ENCODE measurements at regions not wholly inside any gene's neighbourhood (a gene's known extent, or its start where the extent isn't known, plus 50 kb on each side); places are given as distances from the start of the nearest gene placed in this dataset.
A peak's percentile ranks its signal among the peaks of the same experiment; 100 is the strongest.

GRCh38 chr5:71937921-71938698, 169.2 kb upstream of the MAP1B start:
- intact Hi-C loops (cut with DNase I): no loop called here
- H3K9me3 ChIP-seq (replicated peaks in 1 of 3): no peaks in the 10 kb centered on the region

GRCh38 chr5:71938895-71939294, 168.4 kb upstream of the MAP1B start:
- Histone ChIP-seq H3K36me3 (replicated peaks in 1 of 2) (no peaks in the 10 kb centered on the region), H3K27ac (peak overlapping the region in 1 of 5 donors; percentile 54), H3K9me3 (replicated peaks in 1 of 3) (no peaks in the 10 kb centered on the region), H3K4me1 (replicated peaks in 1 of 2) (no peaks in the 10 kb centered on the region), H3K4me3 (no peak overlapping the region), H3K27me3 (no peaks in the 10 kb centered on the region)
- WGBS, 4 donors: 54 to 66% (median 62%) methylated on average over 6 to 7 of the region's 7 CpGs
- DNase-seq: no peak
- intact Hi-C loops (cut with DNase I): no loop called here
- TF ChIP-seq POLR2A (IDR thresholded peaks at IDR 0.05) (no peak), CTCF (IDR thresholded peaks at IDR 0.05) (no peak)

More at GRCh38 chr5:71937921-71938698, 169.2 kb upstream of the MAP1B start:
- no peak for TF ChIP-seq POLR2A (IDR thresholded peaks at IDR 0.05)
- no peak for TF ChIP-seq CTCF (IDR thresholded peaks at IDR 0.05)
- H3K36me3 ChIP-seq (replicated peaks in 1 of 2): no peaks in the 10 kb centered on the region
- DNase-seq: peak in 1 of 7 donors; percentile 78
- H3K4me3 ChIP-seq: no peak overlapping the region
- H3K4me1 ChIP-seq (replicated peaks in 1 of 2): peaks cover 0 to 3% of the 10 kb centered on the region in 2 donors
- no peaks in the 10 kb centered on the region for H3K27me3 ChIP-seq
- WGBS, 4 donors: 65 to 79% (median 75%) methylated on average over 11 of the region's 11 CpGs
- H3K27ac ChIP-seq: peak overlapping the region in 1 of 5 donors; percentile 54

DNA sequence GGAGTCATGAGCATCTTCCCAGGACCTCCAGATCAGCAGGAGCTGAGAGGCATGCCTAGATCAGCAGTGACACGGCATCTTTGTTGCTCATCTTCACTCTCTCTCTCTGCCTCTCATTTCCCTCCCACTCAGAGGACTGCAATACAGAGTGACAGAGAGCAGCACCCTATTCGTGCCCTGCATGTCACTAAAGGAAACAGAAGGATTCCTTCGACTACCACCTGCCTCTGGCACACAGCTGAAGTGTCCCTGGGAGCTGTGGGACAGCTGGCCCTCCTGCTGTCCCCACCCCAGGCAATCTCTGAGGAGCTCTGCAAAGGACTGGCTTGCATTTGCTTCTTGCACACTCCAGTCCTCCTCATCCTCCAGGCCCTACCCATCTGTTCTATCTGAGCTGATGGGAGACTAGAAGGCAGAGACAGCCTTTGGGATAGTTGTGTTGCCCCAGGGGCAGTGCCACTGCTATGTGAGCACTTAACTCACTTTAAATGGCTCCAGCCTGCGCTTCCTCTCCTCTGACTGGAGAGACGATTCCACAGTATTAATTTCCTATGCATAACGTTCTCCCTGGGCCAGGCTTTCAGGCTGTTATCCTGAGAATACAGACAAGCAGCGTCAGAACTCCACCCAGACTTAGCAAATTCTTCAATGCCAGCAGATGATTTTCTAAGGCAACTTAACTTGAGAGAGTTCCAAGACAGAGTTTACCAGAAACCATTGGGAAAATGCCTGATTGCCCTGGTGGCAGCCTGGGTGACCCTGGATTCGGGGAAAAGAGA, 167.6 kb upstream of the MAP1B start:
- Histone ChIP-seq H3K27me3 (no peaks in the 10 kb centered on the region), H3K9me3 (replicated peaks in 1 of 3) (no peaks in the 10 kb centered on the region), H3K4me3 (no peak overlapping the region), H3K4me1 (replicated peaks in 1 of 2) (no peaks in the 10 kb centered on the region), H3K27ac (peak overlapping the region in 1 of 5 donors; percentile 54), H3K36me3 (replicated peaks in 1 of 2) (no peaks in the 10 kb centered on the region)
- TF ChIP-seq CTCF (IDR thresholded peaks at IDR 0.05): no peak
- no peak for TF ChIP-seq POLR2A (IDR thresholded peaks at IDR 0.05)
- intact Hi-C loops (cut with DNase I): no loop called here
- WGBS, 4 donors: 50 to 71% (median 52%) methylated on average over 7 to 8 of the region's 8 CpGs
- no peak for DNase-seq

GRCh38 chr5:71943874-71944273, 163.4 kb upstream of the MAP1B start:
- no peak overlapping the region for H3K27ac ChIP-seq
- TF ChIP-seq POLR2A (IDR thresholded peaks at IDR 0.05) (no peak), CTCF (IDR thresholded peaks at IDR 0.05) (no peak)
- no peaks in the 10 kb centered on the region for H3K27me3 ChIP-seq
- DNase-seq: no peak
- intact Hi-C loops (cut with DNase I): no loop called here
- H3K4me1 ChIP-seq (replicated peaks in 1 of 2): no peaks in the 10 kb centered on the region
- H3K9me3 ChIP-seq (replicated peaks in 1 of 3): no peaks in the 10 kb centered on the region
- H3K4me3 ChIP-seq: no peak overlapping the region
- 69 to 77% (median 73%) methylated on average over 8 of the region's 8 CpGs for WGBS, 4 donors
- no peaks in the 10 kb centered on the region for H3K36me3 ChIP-seq (replicated peaks in 1 of 2)
